ENCODE measurements at regions not wholly inside any gene's neighbourhood (a gene's known extent, or its start where the extent isn't known, plus 50 kb on each side); places are given as distances from the start of the nearest gene placed in this dataset.

GRCh38 chr1:118397496-118397859, 212.4 kb upstream of the SPAG17 start:
- Mint-ChIP-seq H3K27me3 (ENCODE audit: low read depth in 2 of 2) (no peaks in the 10 kb centered on the region), H3K4me1 (no peaks in the 10 kb centered on the region), H3K36me3 (no peaks in the 10 kb centered on the region), H3K9me3 (peaks cover 11 to 15% of the 10 kb centered on the region in 2 donors), H3K27ac (no peak overlapping the region), H3K4me3 (no peak overlapping the region)
- DNase-seq (no peak), ATAC-seq (no peak)
- 85% methylated on average over 2 of the region's 2 CpGs for WGBS (ENCODE audit: insufficient coverage)
- Histone ChIP-seq H3K27ac (ENCODE audit: low read length) (no peak overlapping the region), H3K9me3 (ENCODE audit: control insufficient read depth, insufficient read depth, low read length) (no peaks in the 10 kb centered on the region), H3K36me3 (ENCODE audit: control insufficient read depth, insufficient read depth, low read length) (no peaks in the 10 kb centered on the region), H3K27me3 (ENCODE audit: control insufficient read depth, insufficient read depth, low read length) (no peaks in the 10 kb centered on the region), H3K4me3 (ENCODE audit: low read length) (no peak overlapping the region), H3K4me1 (ENCODE audit: control insufficient read depth, insufficient read depth, low read length) (no peaks in the 10 kb centered on the region)
- intact Hi-C loops (cut with micrococcal nuclease): no loop called here
- TF ChIP-seq CTCF (IDR thresholded peaks at IDR 0.05): no peak

GRCh38 chr1:118396829-118397495, 211.9 kb upstream of the SPAG17 start:
- H3K36me3 Mint-ChIP-seq: no peaks in the 10 kb centered on the region
- H3K27me3 ChIP-seq (ENCODE audit: control insufficient read depth, insufficient read depth, low read length): no peaks in the 10 kb centered on the region
- no peak overlapping the region for H3K27ac Mint-ChIP-seq
- intact Hi-C loops (cut with micrococcal nuclease): no loop called here
- ATAC-seq: no peak
- TF ChIP-seq CTCF (IDR thresholded peaks at IDR 0.05): no peak
- no peak for DNase-seq
- no peak overlapping the region for H3K4me3 Mint-ChIP-seq
- H3K4me1 ChIP-seq (ENCODE audit: control insufficient read depth, insufficient read depth, low read length): no peaks in the 10 kb centered on the region
- no peaks in the 10 kb centered on the region for H3K9me3 ChIP-seq (ENCODE audit: control insufficient read depth, insufficient read depth, low read length)
- H3K4me3 ChIP-seq (ENCODE audit: low read length): no peak overlapping the region
- no peak overlapping the region for H3K27ac ChIP-seq (ENCODE audit: low read length)
- H3K9me3 Mint-ChIP-seq: peaks cover 11 to 15% of the 10 kb centered on the region in 2 donors
- no peaks in the 10 kb centered on the region for H3K36me3 ChIP-seq (ENCODE audit: control insufficient read depth, insufficient read depth, low read length)
- no peaks in the 10 kb centered on the region for H3K4me1 Mint-ChIP-seq
- no peaks in the 10 kb centered on the region for H3K27me3 Mint-ChIP-seq (ENCODE audit: low read depth in 2 of 2)
- 86% methylated on average over 4 of the region's 4 CpGs for WGBS (ENCODE audit: insufficient coverage)

GRCh38 chr1:118396279-118396678, 211.3 kb upstream of the SPAG17 start:
- ATAC-seq (no peak), DNase-seq (no peak)
- intact Hi-C loops (cut with micrococcal nuclease): no loop called here
- no peak for TF ChIP-seq CTCF (IDR thresholded peaks at IDR 0.05)
- Mint-ChIP-seq H3K27ac (no peak overlapping the region), H3K27me3 (ENCODE audit: low read depth in 2 of 2) (no peaks in the 10 kb centered on the region), H3K4me1 (no peaks in the 10 kb centered on the region), H3K36me3 (no peaks in the 10 kb centered on the region), H3K9me3 (peaks cover 11 to 15% of the 10 kb centered on the region in 2 donors), H3K4me3 (no peak overlapping the region)
- H3K4me1 ChIP-seq (ENCODE audit: control insufficient read depth, insufficient read depth, low read length): no peaks in the 10 kb centered on the region
- no peak overlapping the region for H3K4me3 ChIP-seq (ENCODE audit: low read length)
- no peaks in the 10 kb centered on the region for H3K27me3 ChIP-seq (ENCODE audit: control insufficient read depth, insufficient read depth, low read length)
- WGBS (ENCODE audit: insufficient coverage): 83% methylated on average over 1 of the region's 1 CpG
- no peaks in the 10 kb centered on the region for H3K36me3 ChIP-seq (ENCODE audit: control insufficient read depth, insufficient read depth, low read length)
- H3K27ac ChIP-seq (ENCODE audit: low read length): no peak overlapping the region
- no peaks in the 10 kb centered on the region for H3K9me3 ChIP-seq (ENCODE audit: control insufficient read depth, insufficient read depth, low read length)

- H3K27me3 ChIP-seq (ENCODE audit: control insufficient read depth, insufficient read depth, low read length): no peaks in the 10 kb centered on the region
- no peak for TF ChIP-seq CTCF (IDR thresholded peaks at IDR 0.05)
- Mint-ChIP-seq H3K4me3 (no peak overlapping the region), H3K9me3 (peaks cover 15% of the 10 kb centered on the region in 2 donors), H3K4me1 (no peaks in the 10 kb centered on the region), H3K27ac (no peak overlapping the region), H3K36me3 (no peaks in the 10 kb centered on the region), H3K27me3 (ENCODE audit: low read depth in 2 of 2) (no peaks in the 10 kb centered on the region)
- no peak for DNase-seq
- no peak overlapping the region for H3K27ac ChIP-seq (ENCODE audit: low read length)
- 77% methylated on average over 7 of the region's 7 CpGs for WGBS (ENCODE audit: insufficient coverage)
- H3K4me3 ChIP-seq (ENCODE audit: low read length): no peak overlapping the region
- no peaks in the 10 kb centered on the region for H3K9me3 ChIP-seq (ENCODE audit: control insufficient read depth, insufficient read depth, low read length)
- H3K36me3 ChIP-seq (ENCODE audit: control insufficient read depth, insufficient read depth, low read length): no peaks in the 10 kb centered on the region
- intact Hi-C loops (cut with micrococcal nuclease): no loop called here
- ATAC-seq: no peak
- H3K4me1 ChIP-seq (ENCODE audit: control insufficient read depth, insufficient read depth, low read length): no peaks in the 10 kb centered on the region
Measured at GRCh38 chr1:118395430-118395991, 210.5 kb upstream of the SPAG17 start.

Data from natural killer cell (primary cell).